Endodermal cell (in vitro differentiated cells): ENCODE measurements at regions not wholly inside any gene's neighbourhood (a gene's known extent, or its start where the extent isn't known, plus 50 kb on each side); places are given as distances from the start of the nearest gene placed in this dataset.

Experiments used
- DNase-seq: peaks from one replicate; pipeline ENCODE4 v3.0.0-alpha.2; 2017
- H3K27ac ChIP-seq: 2 replicates; pipeline ENCODE4 v1.5.1; 2013; ENCODE audit warnings: mild to moderate bottlenecking, low read depth, low read length, moderate library complexity
- H3K27me3 ChIP-seq: 2 replicates; pipeline ENCODE4 v1.6.1; 2013; ENCODE audit warnings: mild to moderate bottlenecking, low read length, moderate library complexity; ENCODE audit not compliant: insufficient read depth, control insufficient read depth, poor library complexity, severe bottlenecking
- H3K36me3 ChIP-seq: 2 replicates; pipeline ENCODE4 v1.7.0; 2013; ENCODE audit warnings: mild to moderate bottlenecking, low read length, moderate library complexity; ENCODE audit not compliant: control insufficient read depth, insufficient read depth
- H3K4me1 ChIP-seq: one replicate; pipeline ENCODE4 v1.7.0; 2013; ENCODE audit warnings: low read length; ENCODE audit not compliant: control insufficient read depth, insufficient read depth
- H3K4me3 ChIP-seq: 2 replicates; pipeline ENCODE4 v1.5.1; 2013; ENCODE audit warnings: mild to moderate bottlenecking, low read length, moderate library complexity
- H3K9ac ChIP-seq: 2 replicates; pipeline ENCODE4 v1.6.1; 2013; ENCODE audit warnings: mild to moderate bottlenecking, low read length, moderate library complexity; ENCODE audit not compliant: poor library complexity, severe bottlenecking; ENCODE audit errors: extremely low read depth
- H3K9me3 ChIP-seq: 2 replicates; pipeline ENCODE4 v1.6.1; 2013; ENCODE audit warnings: mild to moderate bottlenecking, low read length, moderate library complexity; ENCODE audit not compliant: control insufficient read depth
- H3K27ac Mint-ChIP-seq: 2 replicates; pipeline ENCODE4 v1.8.0; 2020; ENCODE audit warnings: mixed read lengths
- H3K27me3 Mint-ChIP-seq: 2 replicates; pipeline ENCODE4 v1.8.0; 2021; ENCODE audit warnings: mild to moderate bottlenecking, mixed read lengths; ENCODE audit not compliant: insufficient read depth
- H3K36me3 Mint-ChIP-seq: 2 replicates; pipeline ENCODE4 v1.8.0; 2020; ENCODE audit warnings: low read depth, mixed read lengths
- H3K4me1 Mint-ChIP-seq: 2 replicates; pipeline ENCODE4 v1.8.0; 2020; ENCODE audit warnings: mixed read lengths
- H3K4me3 Mint-ChIP-seq: 2 replicates; pipeline ENCODE4 v1.8.0; 2020; ENCODE audit warnings: mild to moderate bottlenecking, moderate library complexity, mixed read lengths
- H3K9me3 Mint-ChIP-seq: 2 replicates; pipeline ENCODE4 v1.8.0; 2020; ENCODE audit warnings: mild to moderate bottlenecking, mixed read lengths
- WGBS, 2 experiments: methylation state at CpG; one replicate each; pipeline versions ENCODE4 v1.1.5 to v1.1.7; 2013; ENCODE audit warnings: missing lambda C conversion rate in 2 of 2, mixed read lengths in 1 of 2; ENCODE audit not compliant: insufficient coverage in 1 of 2, insufficient read length in 1 of 2; 5-methylcytosine and 5-hydroxymethylcytosine counted together
- TF ChIP-seq, protein P1 (sequence below): fragments of 200-600 bp; sonication (generic); conservative IDR thresholded peaks from 2 replicates; pipeline ENCODE4 v1.5.0; 2021; ENCODE audit warnings: antibody characterized with exemption, mild to moderate bottlenecking

DNA sequence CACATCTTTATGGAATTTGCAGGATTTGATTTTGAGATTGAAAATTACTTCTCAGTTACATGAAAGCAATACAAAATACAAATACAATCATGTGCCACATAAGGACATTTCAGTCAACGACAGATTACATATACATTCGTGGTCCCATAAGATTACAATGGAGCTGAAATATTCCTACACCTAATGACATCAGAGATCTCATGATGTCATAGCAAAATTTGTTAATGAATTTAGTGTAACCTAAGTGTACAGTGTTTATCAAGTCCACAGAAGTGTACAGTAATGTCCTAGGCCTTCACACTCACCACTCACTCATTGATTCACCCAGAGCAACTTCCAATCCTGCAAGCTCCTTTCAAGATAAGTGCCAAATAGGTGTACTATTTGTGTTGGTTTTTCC lies 126.5 kb downstream of the GPAM start:
- Mint-ChIP-seq H3K27me3 (no peaks in the 10 kb centered on the region), H3K36me3 (no peaks in the 10 kb centered on the region), H3K9me3 (peaks cover under 1% of the 10 kb centered on the region), H3K4me1 (peaks cover 1% of the 10 kb centered on the region), H3K4me3 (no peak overlapping the region), H3K27ac (no peak overlapping the region)
- no peaks in the 10 kb centered on the region for H3K27me3 ChIP-seq
- no peak overlapping the region for H3K27ac ChIP-seq
- no peaks in the 10 kb centered on the region for H3K36me3 ChIP-seq
- no peaks in the 10 kb centered on the region for H3K4me1 ChIP-seq
- 85% methylated on average over 2 of the region's 2 CpGs; no CpG with 5 or more reads in 1 of the 2 experiments for WGBS, 2 experiments
- no peaks in the 10 kb centered on the region for H3K9me3 ChIP-seq
- DNase-seq: no peak
- no peak overlapping the region for H3K4me3 ChIP-seq
- H3K9ac ChIP-seq: no peak overlapping the region
- TF ChIP-seq, protein P1, sequence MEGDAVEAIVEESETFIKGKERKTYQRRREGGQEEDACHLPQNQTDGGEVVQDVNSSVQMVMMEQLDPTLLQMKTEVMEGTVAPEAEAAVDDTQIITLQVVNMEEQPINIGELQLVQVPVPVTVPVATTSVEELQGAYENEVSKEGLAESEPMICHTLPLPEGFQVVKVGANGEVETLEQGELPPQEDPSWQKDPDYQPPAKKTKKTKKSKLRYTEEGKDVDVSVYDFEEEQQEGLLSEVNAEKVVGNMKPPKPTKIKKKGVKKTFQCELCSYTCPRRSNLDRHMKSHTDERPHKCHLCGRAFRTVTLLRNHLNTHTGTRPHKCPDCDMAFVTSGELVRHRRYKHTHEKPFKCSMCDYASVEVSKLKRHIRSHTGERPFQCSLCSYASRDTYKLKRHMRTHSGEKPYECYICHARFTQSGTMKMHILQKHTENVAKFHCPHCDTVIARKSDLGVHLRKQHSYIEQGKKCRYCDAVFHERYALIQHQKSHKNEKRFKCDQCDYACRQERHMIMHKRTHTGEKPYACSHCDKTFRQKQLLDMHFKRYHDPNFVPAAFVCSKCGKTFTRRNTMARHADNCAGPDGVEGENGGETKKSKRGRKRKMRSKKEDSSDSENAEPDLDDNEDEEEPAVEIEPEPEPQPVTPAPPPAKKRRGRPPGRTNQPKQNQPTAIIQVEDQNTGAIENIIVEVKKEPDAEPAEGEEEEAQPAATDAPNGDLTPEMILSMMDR: no peak

DNA sequence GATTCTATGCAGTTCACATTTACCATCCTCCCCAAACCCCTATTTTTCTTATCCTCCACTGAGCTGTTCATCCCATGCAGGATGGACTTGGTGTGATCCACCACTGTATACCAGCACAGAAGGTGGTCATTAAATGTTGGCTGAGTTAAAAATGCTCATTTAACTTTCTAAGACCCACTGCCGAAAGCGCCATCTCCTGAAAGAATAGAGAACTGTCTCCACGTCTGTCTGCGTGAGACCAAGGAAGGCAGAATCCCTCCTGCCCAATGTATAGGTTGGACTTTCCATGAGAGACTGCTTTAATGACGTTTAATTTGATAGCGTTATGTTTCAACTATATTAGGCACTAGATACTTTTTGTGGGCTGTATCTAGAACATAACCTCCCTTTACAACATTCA lies 124.3 kb downstream of the GPAM start:
- Mint-ChIP-seq H3K36me3 (no peaks in the 10 kb centered on the region), H3K4me3 (no peak overlapping the region), H3K27ac (no peak overlapping the region), H3K9me3 (peaks cover 7% of the 10 kb centered on the region), H3K27me3 (no peaks in the 10 kb centered on the region), H3K4me1 (peaks cover under 1% of the 10 kb centered on the region)
- 91 to 93% methylated on average over 4 to 6 of the region's 6 CpGs for WGBS, 2 experiments
- Histone ChIP-seq H3K36me3 (no peaks in the 10 kb centered on the region), H3K27me3 (no peaks in the 10 kb centered on the region), H3K9me3 (no peaks in the 10 kb centered on the region), H3K4me1 (no peaks in the 10 kb centered on the region), H3K9ac (no peak overlapping the region), H3K4me3 (no peak overlapping the region), H3K27ac (no peak overlapping the region)
- no peak for DNase-seq
- TF ChIP-seq, protein P1: peak; percentile 57

DNA sequence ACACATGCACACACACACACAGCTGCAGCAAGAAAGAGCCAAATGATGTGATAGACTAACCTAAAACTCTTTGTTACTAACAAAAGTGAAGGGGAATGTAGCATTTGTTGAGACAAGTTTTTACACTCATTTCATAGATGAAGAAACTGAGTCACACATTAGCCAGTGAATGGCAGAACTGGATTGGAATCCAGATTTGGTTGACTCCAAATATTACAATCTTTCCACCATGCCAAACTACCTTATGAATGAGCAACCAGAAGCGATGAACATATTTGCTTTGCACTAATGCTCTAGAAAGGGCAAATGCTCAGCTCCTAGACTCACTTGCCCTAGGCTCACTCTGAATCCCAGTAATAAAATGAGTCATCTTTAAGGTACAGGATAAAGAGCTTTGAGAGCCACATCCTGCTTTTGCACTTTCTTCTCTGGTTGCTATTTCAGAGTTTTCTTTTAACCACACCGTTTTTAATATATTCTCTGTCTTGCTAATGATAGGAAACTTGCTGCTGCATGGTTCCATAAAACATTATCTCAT lies 111.9 kb downstream of the GPAM start:
- Mint-ChIP-seq H3K4me1 (no peaks in the 10 kb centered on the region), H3K27me3 (no peaks in the 10 kb centered on the region)
- no peaks in the 10 kb centered on the region for H3K27me3 ChIP-seq

More for the DNA sequence above, 111.9 kb downstream of the GPAM start:
- TF ChIP-seq, protein P1: no peak
- Mint-ChIP-seq H3K9me3 (no peaks in the 10 kb centered on the region), H3K36me3 (no peaks in the 10 kb centered on the region), H3K4me3 (no peak overlapping the region), H3K27ac (no peak overlapping the region)
- 91 to 100% methylated on average over 2 of the region's 2 CpGs for WGBS, 2 experiments
- no peak overlapping the region for H3K9ac ChIP-seq
- no peaks in the 10 kb centered on the region for H3K9me3 ChIP-seq
- no peaks in the 10 kb centered on the region for H3K36me3 ChIP-seq
- H3K4me1 ChIP-seq: no peaks in the 10 kb centered on the region
- no peak for DNase-seq
- no peak overlapping the region for H3K27ac ChIP-seq
- H3K4me3 ChIP-seq: no peak overlapping the region
